ENCODE measurements at regions not wholly inside any gene's neighbourhood (a gene's known extent, or its start where the extent isn't known, plus 50 kb on each side); places are given as distances from the start of the nearest gene placed in this dataset.
"Not testable (repeated sequence)": the region's sequence is repeated elsewhere in the genome, so short reads cannot be mapped to it uniquely, and the experiment has no call there.

DNA sequence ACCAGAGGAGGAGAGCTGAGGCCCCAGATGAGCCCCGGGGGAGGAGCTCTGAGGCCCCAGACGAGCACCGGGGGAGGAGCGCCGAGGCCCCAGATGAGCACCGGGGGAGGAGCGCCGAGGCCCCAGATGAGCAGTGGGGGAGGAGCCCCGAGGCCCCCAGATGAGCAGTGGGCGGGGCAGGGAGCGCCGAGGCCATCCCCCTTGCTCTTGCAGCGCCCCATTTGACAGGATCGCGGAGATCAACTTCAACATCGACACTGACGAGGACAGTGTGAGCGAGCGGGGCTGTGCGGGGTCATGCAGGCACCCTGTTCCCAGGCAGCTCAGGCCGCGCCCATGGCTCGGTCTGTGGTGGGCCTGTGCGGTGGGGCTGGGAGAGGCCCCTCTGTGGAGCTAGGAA, 199.6 kb downstream of the LIPI start:
- TF ChIP-seq EZH2phosphoT487, EZH2 (IDR thresholded peaks at IDR 0.05): not testable (repeated sequence)
- TF ChIP-seq, protein P1, sequence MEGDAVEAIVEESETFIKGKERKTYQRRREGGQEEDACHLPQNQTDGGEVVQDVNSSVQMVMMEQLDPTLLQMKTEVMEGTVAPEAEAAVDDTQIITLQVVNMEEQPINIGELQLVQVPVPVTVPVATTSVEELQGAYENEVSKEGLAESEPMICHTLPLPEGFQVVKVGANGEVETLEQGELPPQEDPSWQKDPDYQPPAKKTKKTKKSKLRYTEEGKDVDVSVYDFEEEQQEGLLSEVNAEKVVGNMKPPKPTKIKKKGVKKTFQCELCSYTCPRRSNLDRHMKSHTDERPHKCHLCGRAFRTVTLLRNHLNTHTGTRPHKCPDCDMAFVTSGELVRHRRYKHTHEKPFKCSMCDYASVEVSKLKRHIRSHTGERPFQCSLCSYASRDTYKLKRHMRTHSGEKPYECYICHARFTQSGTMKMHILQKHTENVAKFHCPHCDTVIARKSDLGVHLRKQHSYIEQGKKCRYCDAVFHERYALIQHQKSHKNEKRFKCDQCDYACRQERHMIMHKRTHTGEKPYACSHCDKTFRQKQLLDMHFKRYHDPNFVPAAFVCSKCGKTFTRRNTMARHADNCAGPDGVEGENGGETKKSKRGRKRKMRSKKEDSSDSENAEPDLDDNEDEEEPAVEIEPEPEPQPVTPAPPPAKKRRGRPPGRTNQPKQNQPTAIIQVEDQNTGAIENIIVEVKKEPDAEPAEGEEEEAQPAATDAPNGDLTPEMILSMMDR (IDR thresholded peaks at IDR 0.05), result not testable (repeated sequence)

All from neural progenitor cell (in vitro differentiated cells).